IMR-90 (cell line): ENCODE measurements at regions not wholly inside any gene's neighbourhood (a gene's known extent, or its start where the extent isn't known, plus 50 kb on each side); places are given as distances from the start of the nearest gene placed in this dataset.

ENCODE experiments used
- ATAC-seq: fragments of 200-7000 bp; cut with Tn5 transposase; 2 replicates; pipeline ENCODE4 v1.9.1; 2020; ENCODE audit warnings: low read depth, mild to moderate bottlenecking, moderate library complexity
- BruUV-seq: library from RNA; stranded (reverse); fragments of 400-500 nt; replicated peaks from 2 replicates; lab custom pipeline; 2021; lab: Mats Ljungman, UMichigan
- CTCF ChIA-PET: fragments of 300-600 bp; formaldehyde crosslinking; extraction: SDS; loops from one replicate; lab custom pipeline; 2021; ENCODE audit warnings: antibody characterized with exemption; lab: Yijun Ruan, JAX
- POLR2A ChIA-PET: fragments of 300-600 bp; sonication (Branson Sonifier 250); formaldehyde crosslinking; loops from one replicate; lab custom pipeline; 2022; ENCODE audit warnings: antibody characterized with exemption; ENCODE audit not compliant: unreplicated experiment; lab: Charles Lee
- DNase-seq: peaks from one replicate; pipeline ENCODE4 v3.0.0; 2013
- H2AFZ ChIP-seq: replicated peaks from 2 replicates; pipeline ENCODE3; 2013; ENCODE audit warnings: low read length, mild to moderate bottlenecking; ENCODE audit not compliant: poor library complexity
- H2AK5ac ChIP-seq: 2 replicates; pipeline ENCODE4 v1.6.1; 2013; ENCODE audit warnings: low read depth, low read length, inconsistent platforms
- H2AK9ac ChIP-seq: replicated peaks from 2 replicates; pipeline ENCODE3; 2013; ENCODE audit warnings: mild to moderate bottlenecking, low read depth, low read length, moderate library complexity; ENCODE audit not compliant: poor library complexity
- H2BK120ac ChIP-seq: 2 replicates; pipeline ENCODE4 v1.6.1; 2013; ENCODE audit warnings: low read depth, low read length, inconsistent platforms
- H2BK15ac ChIP-seq: 3 replicates; pipeline ENCODE4 v1.6.1; 2013; ENCODE audit warnings: low read depth, low read length, inconsistent platforms
- H2BK20ac ChIP-seq: 2 replicates; pipeline ENCODE4 v1.6.1; 2013; ENCODE audit warnings: low read depth, mild to moderate bottlenecking, inconsistent platforms, low read length, moderate library complexity
- H2BK5ac ChIP-seq: 2 replicates; pipeline ENCODE4 v1.6.1; 2013; ENCODE audit warnings: mild to moderate bottlenecking, low read depth, low read length, inconsistent platforms; ENCODE audit not compliant: poor library complexity, severe bottlenecking
- H3K14ac ChIP-seq: replicated peaks from 2 replicates; pipeline ENCODE4 v1.6.1; 2013; ENCODE audit warnings: low read depth, low read length, inconsistent platforms
- H3K18ac ChIP-seq: 2 replicates; pipeline ENCODE4 v1.6.1; 2013; ENCODE audit warnings: low read depth, low read length, control low read depth
- H3K23ac ChIP-seq: 2 replicates; pipeline ENCODE4 v1.6.1; 2013; ENCODE audit warnings: low read depth, low read length, inconsistent platforms
- H3K27ac ChIP-seq: 2 replicates; pipeline ENCODE4 v1.5.1; 2013; ENCODE audit warnings: mild to moderate bottlenecking, control low read depth, low read length; ENCODE audit not compliant: insufficient read depth
- H3K27me3 ChIP-seq: 2 replicates; pipeline ENCODE4 v1.6.1; 2013; ENCODE audit warnings: low read length; ENCODE audit not compliant: control insufficient read depth, insufficient read depth
- H3K36me3 ChIP-seq: 2 replicates; pipeline ENCODE4 v1.6.1; 2013; ENCODE audit warnings: low read length, mixed read lengths; ENCODE audit not compliant: control insufficient read depth, insufficient read depth
- H3K4ac ChIP-seq: 2 replicates; pipeline ENCODE4 v1.6.1; 2013; ENCODE audit warnings: low read depth, low read length, inconsistent platforms
- H3K4me1 ChIP-seq: 2 replicates; pipeline ENCODE4 v1.6.1; 2013; ENCODE audit warnings: low read length, mixed read lengths; ENCODE audit not compliant: control insufficient read depth, insufficient read depth
- H3K4me2 ChIP-seq: 2 replicates; pipeline ENCODE4 v1.6.1; 2013; ENCODE audit warnings: low read depth, mild to moderate bottlenecking, control low read depth, low read length, moderate library complexity
- H3K4me3 ChIP-seq: 2 replicates; pipeline ENCODE4 v1.5.1; 2013; ENCODE audit warnings: low read depth, mild to moderate bottlenecking, control low read depth, low read length, moderate library complexity; ENCODE audit not compliant: insufficient read depth
- H3K56ac ChIP-seq: 2 replicates; pipeline ENCODE4 v1.6.1; 2013; ENCODE audit warnings: low read length, inconsistent platforms; ENCODE audit not compliant: insufficient read depth; ENCODE audit errors: extremely low read depth
- H3K79me1 ChIP-seq, 2 experiments: 2 replicates each; pipeline ENCODE4 v1.6.1; 2013; ENCODE audit warnings: low read length in 2 of 2, inconsistent platforms in 1 of 2, low read depth in 1 of 2
- H3K9ac ChIP-seq: 2 replicates; pipeline ENCODE4 v1.6.1; 2013; ENCODE audit warnings: low read depth, low read length, control low read depth
- H3K9me1 ChIP-seq: 2 replicates; pipeline ENCODE4 v1.6.1; 2013; ENCODE audit warnings: low read length, inconsistent platforms; ENCODE audit not compliant: insufficient read depth
- H3K9me3 ChIP-seq: 2 replicates; pipeline ENCODE4 v1.6.1; 2013; ENCODE audit warnings: low read length; ENCODE audit not compliant: control insufficient read depth, insufficient read depth
- H4K20me1 ChIP-seq: 2 replicates; pipeline ENCODE4 v1.6.1; 2013; ENCODE audit warnings: low read length, inconsistent platforms; ENCODE audit not compliant: insufficient read depth
- H4K5ac ChIP-seq: 2 replicates; pipeline ENCODE4 v1.6.1; 2013; ENCODE audit warnings: mild to moderate bottlenecking, low read depth, low read length, control low read depth
- H4K8ac ChIP-seq, 2 experiments: 2 replicates each; pipeline ENCODE4 v1.6.1; 2013; ENCODE audit warnings: low read depth in 2 of 2, low read length in 2 of 2, control low read depth in 1 of 2, inconsistent platforms in 1 of 2
- H4K91ac ChIP-seq: 2 replicates; pipeline ENCODE4 v1.6.1; 2013; ENCODE audit warnings: low read depth, low read length, inconsistent platforms; ENCODE audit not compliant: insufficient read depth
- BHLHE40 ChIP-seq: fragments of 150-350 bp; IDR thresholded peaks from 2 replicates; pipeline ENCODE4 v1.6.1; 2016; ENCODE audit warnings: mild to moderate bottlenecking, low read depth, low read length
- CEBPB ChIP-seq: IDR thresholded peaks from 2 replicates; pipeline ENCODE4 v1.6.1; 2012; ENCODE audit warnings: low read depth, low read length, improper control_type of control experiment
- CTCF ChIP-seq: conservative IDR thresholded peaks from 2 replicates; pipeline ENCODE4 v1.5.1; 2012; ENCODE audit warnings: mild to moderate bottlenecking, low read depth, low read length, improper control_type of control experiment
- ELK1 ChIP-seq: fragments of 150-350 bp; IDR thresholded peaks from 2 replicates; pipeline ENCODE4 v1.6.1; 2016; ENCODE audit warnings: low read depth, mild to moderate bottlenecking, low read length, moderate library complexity, borderline replicate concordance
- FOS ChIP-seq: fragments of 150-350 bp; IDR thresholded peaks from 2 replicates; pipeline ENCODE4 v1.6.1; 2016; ENCODE audit warnings: low read depth, low read length
- MAFK ChIP-seq: IDR thresholded peaks from 2 replicates; pipeline ENCODE4 v1.6.1; 2012; ENCODE audit warnings: low read depth, low read length, improper control_type of control experiment
- MAZ ChIP-seq: IDR thresholded peaks from 2 replicates; pipeline ENCODE4 v1.6.1; 2012; ENCODE audit warnings: low read depth, mild to moderate bottlenecking, low read length, improper control_type of control experiment, moderate library complexity, borderline replicate concordance
- MXI1 ChIP-seq: IDR thresholded peaks from 2 replicates; pipeline ENCODE4 v1.6.1; 2012; ENCODE audit warnings: low read depth, mild to moderate bottlenecking, low read length, moderate library complexity, borderline replicate concordance
- NFE2L2 ChIP-seq: fragments of 150-350 bp; IDR thresholded peaks from 2 replicates; pipeline ENCODE4 v1.6.1; 2016; ENCODE audit warnings: low read depth, mild to moderate bottlenecking, low read length
- POLR2A ChIP-seq: IDR thresholded peaks from 2 replicates; pipeline ENCODE4 v1.6.1; 2012; ENCODE audit warnings: mild to moderate bottlenecking, low read depth, low read length
- RAD21 ChIP-seq: IDR thresholded peaks from 2 replicates; pipeline ENCODE4 v1.6.1; 2012; ENCODE audit warnings: low read length, improper control_type of control experiment
- RCOR1 ChIP-seq: IDR thresholded peaks from 2 replicates; pipeline ENCODE4 v1.6.1; 2012; ENCODE audit warnings: mild to moderate bottlenecking, low read length, improper control_type of control experiment; ENCODE audit not compliant: insufficient replicate concordance
- RFX5 ChIP-seq: IDR thresholded peaks from 2 replicates; pipeline ENCODE4 v1.8.0; 2012; ENCODE audit warnings: low read depth, mild to moderate bottlenecking, low read length, moderate library complexity
- SMC3 ChIP-seq: fragments of 150-350 bp; IDR thresholded peaks from 2 replicates; pipeline ENCODE4 v1.6.1; 2016; ENCODE audit warnings: low read depth, mild to moderate bottlenecking, antibody characterized with exemption, low read length, moderate library complexity
- USF2 ChIP-seq: fragments of 150-350 bp; IDR thresholded peaks from 2 replicates; pipeline ENCODE4 v1.6.1; 2017; ENCODE audit warnings: mild to moderate bottlenecking, antibody characterized with exemption, low read length, low read depth
- WGBS, 2 experiments: methylation state at CpG; one replicate each; pipeline versions ENCODE4 v1.1.5 to v1.1.7; 2013; ENCODE audit warnings: missing lambda C conversion rate in 2 of 2; ENCODE audit not compliant: insufficient read length in 1 of 2; ENCODE audit errors: extremely low coverage in 2 of 2; 5-methylcytosine and 5-hydroxymethylcytosine counted together
- dilution Hi-C: fragments of 300-500 bp; cut with HindIII; formaldehyde crosslinking; loops from one replicate; pipeline ENCODE4 v1.14.3; 2018; ENCODE audit warnings: low sequenced_read_pairs; ENCODE audit not compliant: unreplicated experiment
- in situ Hi-C: fragments of 300-500 bp; cut with MboI; formaldehyde crosslinking; loops from 3 replicates; pipeline ENCODE4 v1.14.3; 2019; ENCODE audit warnings: low sequenced_read_pairs, inconsistent platforms, mixed read lengths
- intact Hi-C: fragments of 100-400 bp; cut with micrococcal nuclease; formaldehyde crosslinking; loops from 2 replicates; pipeline ENCODE4 v1.10.0; 2022

- Histone ChIP-seq H3K4me2 (no peak overlapping the region), H3K4ac (no peak overlapping the region), H3K79me1 (no peaks in the 10 kb centered on the region), H3K9me1 (no peaks in the 10 kb centered on the region), H4K5ac (no peak overlapping the region), H3K23ac (no peak overlapping the region), H3K4me3 (no peak overlapping the region), H2AK9ac (no peak overlapping the region), H3K56ac (no peak overlapping the region), H2BK5ac (no peak overlapping the region), H4K20me1 (no peaks in the 10 kb centered on the region), H4K8ac (no peak overlapping the region), H3K27me3 (no peaks in the 10 kb centered on the region; the same call in 1 of the 2 replicates), H3K18ac (no peak overlapping the region), H3K27ac (no peak overlapping the region), H3K14ac (no peak overlapping the region), H2BK15ac (no peak overlapping the region), H3K9me3 (no peaks in the 10 kb centered on the region), H3K4me1 (peaks cover 4% of the 10 kb centered on the region; the same call in 1 of the 2 replicates), H3K9ac (no peak overlapping the region), H2BK20ac (no peak overlapping the region), H2AK5ac (no peak overlapping the region), H4K91ac (no peak overlapping the region), H3K36me3 (no peaks in the 10 kb centered on the region), H2BK120ac (no peak overlapping the region), H2AFZ (no peak overlapping the region)
- WGBS, 2 experiments: no CpG with 5 or more reads among the region's 3 CpGs
- no TSS peak for BruUV-seq
- dilution Hi-C loops: no loop called here
- TF ChIP-seq MXI1: no peak
- no peak for TF ChIP-seq NFE2L2
- TF ChIP-seq RFX5: no peak
- TF ChIP-seq MAFK: no peak
- no peak for TF ChIP-seq MAZ
- TF ChIP-seq RAD21: no peak
- no peak for TF ChIP-seq CTCF
- no peak for TF ChIP-seq SMC3
- no peak for TF ChIP-seq CEBPB
- TF ChIP-seq BHLHE40: no peak
- no peak for TF ChIP-seq USF2
- no peak for TF ChIP-seq POLR2A
- no peak for TF ChIP-seq RCOR1
- no peak for TF ChIP-seq ELK1
- TF ChIP-seq FOS: no peak
- intact Hi-C loops: no loop called here
- DNase-seq (no peak), ATAC-seq (no peak)
- ChIA-PET POLR2A (no interaction called here), CTCF (no interaction called here)
- in situ Hi-C loops: no loop called here
Observed at GRCh38 chr9:89996773-89997172, 392.0 kb downstream of the GADD45G start.
